Activated B cell treated with CpG ODN at 0.5 μM for 24 hours (primary cell): ENCODE measurements at regions not wholly inside any gene's neighbourhood (a gene's known extent, or its start where the extent isn't known, plus 50 kb on each side); places are given as distances from the start of the nearest gene placed in this dataset.

ENCODE experiments used
- ATAC-seq: fragments of 200-7000 bp; cut with Tn5 transposase; one replicate; pipeline ENCODE4 v1.10.0; 2021; ENCODE audit warnings: low read depth, mild to moderate bottlenecking, moderate library complexity
- CTCF ChIA-PET: fragments of 350-600 bp; sonication (Branson Sonifier 250); formaldehyde crosslinking; loops from one replicate; lab custom pipeline; 2021; ENCODE audit warnings: antibody characterized with exemption; lab: Charles Lee
- POLR2A ChIA-PET: fragments of 350-600 bp; sonication (Branson Sonifier 250); formaldehyde crosslinking; loops from one replicate; lab custom pipeline; 2021; ENCODE audit warnings: antibody characterized with exemption; lab: Charles Lee
- DNase-seq: peaks from one replicate; pipeline ENCODE4 v3.0.0; 2022
- H3K27ac Mint-ChIP-seq: one replicate; pipeline ENCODE4 v1.8.0; 2020; ENCODE audit warnings: mixed read lengths
- H3K27me3 Mint-ChIP-seq: one replicate; pipeline ENCODE4 v1.8.0; 2021; ENCODE audit warnings: mixed read lengths
- H3K36me3 Mint-ChIP-seq: one replicate; pipeline ENCODE4 v1.8.0; 2021; ENCODE audit warnings: low read depth, mixed read lengths
- H3K4me1 Mint-ChIP-seq: one replicate; pipeline ENCODE4 v1.8.0; 2021; ENCODE audit warnings: mixed read lengths
- H3K4me3 Mint-ChIP-seq: one replicate; pipeline ENCODE4 v1.8.0; 2020; ENCODE audit warnings: mild to moderate bottlenecking, mixed read lengths
- H3K9me3 Mint-ChIP-seq: one replicate; pipeline ENCODE4 v1.8.0; 2020; ENCODE audit warnings: mixed read lengths
- intact Hi-C: fragments of 100-400 bp; cut with micrococcal nuclease; formaldehyde crosslinking; loops from one replicate; pipeline ENCODE4 v1.15.1; 2024
- TF ChIP-seq, protein P1 (sequence below): fragments of 200-600 bp; IDR thresholded peaks from one replicate; pipeline ENCODE4 v1.8.0; 2022; ENCODE audit warnings: antibody characterized with exemption, mild to moderate bottlenecking

DNA sequence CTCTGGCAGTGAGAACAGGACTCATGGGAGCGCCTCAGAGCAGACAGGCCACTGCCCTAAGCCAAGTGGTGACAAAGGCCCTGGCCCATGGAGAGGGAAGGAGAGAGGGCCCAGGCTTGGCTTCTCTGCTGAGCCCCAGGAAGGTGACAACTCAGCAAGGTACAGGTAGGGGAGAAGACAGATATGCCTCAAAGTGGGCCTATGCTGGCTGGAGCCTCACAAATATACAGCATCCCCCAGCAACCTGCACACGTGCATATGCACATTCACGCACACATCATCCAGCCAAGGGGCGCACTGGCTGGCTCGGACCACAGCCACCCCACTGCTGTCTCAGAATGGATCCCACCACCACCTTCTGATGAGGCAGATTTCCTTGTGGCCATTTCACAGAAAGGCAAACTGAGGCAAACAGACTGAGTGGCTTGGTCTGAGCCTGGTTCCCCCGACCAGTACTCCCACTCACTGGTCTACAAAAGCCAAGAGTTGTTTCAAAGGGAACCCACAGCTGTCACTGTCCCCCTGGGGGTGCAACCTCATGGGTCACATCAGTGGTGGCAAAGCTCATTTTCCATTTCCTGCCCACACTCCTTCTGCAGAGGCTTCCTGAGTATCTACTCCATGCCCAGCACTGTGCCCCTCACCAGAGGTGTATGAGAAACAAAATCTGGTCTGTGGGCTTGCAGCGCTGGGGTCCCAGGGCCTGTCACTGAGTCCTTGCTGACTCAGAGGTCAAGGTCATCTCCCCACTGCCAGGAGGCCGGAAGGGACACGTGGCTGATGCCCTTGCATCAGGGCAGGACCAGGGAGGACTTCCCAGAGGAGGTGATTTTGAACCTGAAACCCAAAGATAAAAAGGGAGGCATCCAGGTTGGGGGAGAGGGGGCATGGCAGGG is 67.3 kb upstream of the PRR5 start:
- POLR2A ChIA-PET, result no interaction called here
- Mint-ChIP-seq H3K27me3 (peaks cover 14% of the 10 kb centered on the region), H3K27ac (no peak overlapping the region), H3K4me3 (no peak overlapping the region), H3K9me3 (peaks cover 5% of the 10 kb centered on the region), H3K4me1 (no peaks in the 10 kb centered on the region), H3K36me3 (no peaks in the 10 kb centered on the region)
- TF ChIP-seq, protein P1, sequence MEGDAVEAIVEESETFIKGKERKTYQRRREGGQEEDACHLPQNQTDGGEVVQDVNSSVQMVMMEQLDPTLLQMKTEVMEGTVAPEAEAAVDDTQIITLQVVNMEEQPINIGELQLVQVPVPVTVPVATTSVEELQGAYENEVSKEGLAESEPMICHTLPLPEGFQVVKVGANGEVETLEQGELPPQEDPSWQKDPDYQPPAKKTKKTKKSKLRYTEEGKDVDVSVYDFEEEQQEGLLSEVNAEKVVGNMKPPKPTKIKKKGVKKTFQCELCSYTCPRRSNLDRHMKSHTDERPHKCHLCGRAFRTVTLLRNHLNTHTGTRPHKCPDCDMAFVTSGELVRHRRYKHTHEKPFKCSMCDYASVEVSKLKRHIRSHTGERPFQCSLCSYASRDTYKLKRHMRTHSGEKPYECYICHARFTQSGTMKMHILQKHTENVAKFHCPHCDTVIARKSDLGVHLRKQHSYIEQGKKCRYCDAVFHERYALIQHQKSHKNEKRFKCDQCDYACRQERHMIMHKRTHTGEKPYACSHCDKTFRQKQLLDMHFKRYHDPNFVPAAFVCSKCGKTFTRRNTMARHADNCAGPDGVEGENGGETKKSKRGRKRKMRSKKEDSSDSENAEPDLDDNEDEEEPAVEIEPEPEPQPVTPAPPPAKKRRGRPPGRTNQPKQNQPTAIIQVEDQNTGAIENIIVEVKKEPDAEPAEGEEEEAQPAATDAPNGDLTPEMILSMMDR, result no peak
- intact Hi-C loops, result no loop called here
- no peak for ATAC-seq
- DNase-seq, result no peak
- CTCF ChIA-PET, result no interaction called here

DNA sequence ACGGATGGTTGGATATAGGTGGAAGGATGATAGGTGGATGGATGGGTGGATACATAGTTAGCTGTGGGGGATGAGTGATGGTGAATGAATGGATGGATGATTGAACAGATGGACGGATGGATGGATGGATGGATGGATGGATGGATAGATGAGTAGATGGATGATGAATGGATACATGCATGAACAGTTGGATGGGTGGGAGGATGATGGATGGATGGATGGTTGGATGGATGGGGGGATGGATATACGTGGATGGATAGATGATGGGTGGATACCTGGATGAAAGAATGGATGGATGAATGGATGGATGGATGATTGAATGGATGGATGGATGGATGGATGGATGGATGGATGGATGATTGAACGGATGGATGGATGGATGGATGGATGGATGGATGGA is 68.4 kb upstream of the PRR5 start:
- TF ChIP-seq, protein P1, result no peak
- ATAC-seq, result no peak
- intact Hi-C loops, result no loop called here
- DNase-seq, result no peak
- CTCF ChIA-PET, result no interaction called here
- Mint-ChIP-seq H3K4me1 (no peaks in the 10 kb centered on the region), H3K4me3 (no peak overlapping the region), H3K27me3 (peaks cover 10% of the 10 kb centered on the region), H3K9me3 (peaks cover 5% of the 10 kb centered on the region), H3K36me3 (no peaks in the 10 kb centered on the region), H3K27ac (no peak overlapping the region)
- POLR2A ChIA-PET, result no interaction called here

DNA sequence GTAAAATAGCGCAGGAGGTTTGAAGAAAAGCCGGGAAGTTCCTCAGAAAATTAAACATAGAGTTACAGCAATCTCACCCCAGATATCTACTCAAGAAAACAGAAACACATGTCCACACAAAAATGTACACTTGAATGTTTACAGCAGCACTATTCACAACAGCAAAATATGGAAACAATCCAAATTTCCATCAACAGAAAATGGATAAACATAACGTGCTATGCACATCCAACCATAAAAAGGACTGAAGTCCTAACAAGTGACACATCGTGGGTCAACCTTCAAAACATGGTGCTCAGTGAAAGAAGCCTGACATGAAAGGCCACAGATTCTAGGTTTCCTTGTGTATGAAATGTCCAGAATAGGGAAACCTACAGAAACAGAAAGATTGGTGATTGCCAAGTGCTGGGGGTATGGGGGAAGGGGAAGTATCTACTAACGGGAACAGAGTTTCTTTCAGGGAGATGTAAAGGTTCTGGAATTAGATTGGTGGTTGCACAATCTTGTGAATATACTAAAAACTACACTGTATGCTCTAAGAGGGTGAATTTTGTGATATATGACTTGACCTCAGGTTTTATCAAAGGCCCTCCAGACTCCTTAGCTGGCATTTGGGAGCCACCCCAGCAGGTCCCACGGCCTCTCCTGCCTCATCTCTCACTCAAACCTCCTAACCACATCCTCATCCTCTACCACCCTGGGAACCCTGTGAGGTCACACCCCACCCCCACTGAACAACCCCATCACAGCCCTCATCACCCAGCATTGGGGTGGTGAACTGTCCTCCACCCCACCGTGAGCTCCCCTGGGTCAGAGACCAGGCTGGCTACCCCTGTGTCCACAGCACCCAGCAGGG is 69.2 kb upstream of the PRR5 start:
- peaks cover 10% of the 10 kb centered on the region for H3K27me3 Mint-ChIP-seq
- ChIA-PET CTCF (no interaction called here), POLR2A (no interaction called here)
- no peak overlapping the region for H3K27ac Mint-ChIP-seq
- intact Hi-C loops, result no loop called here
- ATAC-seq, result no peak
- DNase-seq, result no peak
- no peak overlapping the region for H3K4me3 Mint-ChIP-seq
- peaks cover 5% of the 10 kb centered on the region for H3K9me3 Mint-ChIP-seq
- no peaks in the 10 kb centered on the region for H3K36me3 Mint-ChIP-seq
- H3K4me1 Mint-ChIP-seq, result no peaks in the 10 kb centered on the region
- TF ChIP-seq, protein P1, result no peak

DNA sequence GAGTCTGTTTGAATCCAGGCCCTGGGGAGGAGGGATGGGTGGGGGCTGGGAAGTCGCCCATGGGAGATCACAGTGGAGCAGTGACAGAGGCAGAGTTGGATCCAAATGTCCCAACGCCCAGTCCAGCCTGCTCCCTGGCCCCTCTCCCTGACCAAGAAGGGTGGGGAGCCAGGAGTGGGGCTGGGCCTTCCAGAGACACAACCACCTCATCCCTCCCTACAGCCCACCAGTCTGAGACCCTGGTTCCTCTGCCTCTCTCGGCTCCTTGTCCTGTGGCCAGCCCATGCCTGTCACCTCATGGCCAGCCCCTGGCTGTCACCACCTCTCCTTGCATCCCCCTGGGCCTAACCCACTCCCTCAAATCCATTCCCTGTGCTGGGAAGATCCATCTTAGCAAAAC is 71.2 kb upstream of the PRR5 start:
- H3K27me3 Mint-ChIP-seq, result peaks cover 14% of the 10 kb centered on the region
- intact Hi-C loops, result no loop called here
- ChIA-PET CTCF (no interaction called here), POLR2A (no interaction called here)
- no peaks in the 10 kb centered on the region for H3K4me1 Mint-ChIP-seq
- H3K4me3 Mint-ChIP-seq, result no peak overlapping the region
- DNase-seq, result no peak
- no peak for ATAC-seq
- TF ChIP-seq, protein P1, result no peak
- H3K9me3 Mint-ChIP-seq, result peaks cover 5% of the 10 kb centered on the region
- H3K36me3 Mint-ChIP-seq, result no peaks in the 10 kb centered on the region
- no peak overlapping the region for H3K27ac Mint-ChIP-seq

- no peak overlapping the region for H3K27ac Mint-ChIP-seq
- ATAC-seq, result no peak
- ChIA-PET POLR2A (no interaction called here), CTCF (no interaction called here)
- peaks cover 5% of the 10 kb centered on the region for H3K9me3 Mint-ChIP-seq
- no peak overlapping the region for H3K4me3 Mint-ChIP-seq
- H3K4me1 Mint-ChIP-seq, result no peaks in the 10 kb centered on the region
- no peaks in the 10 kb centered on the region for H3K36me3 Mint-ChIP-seq
- peaks cover 14% of the 10 kb centered on the region for H3K27me3 Mint-ChIP-seq
- no peak for DNase-seq
- TF ChIP-seq, protein P1, result no peak
- intact Hi-C loops, result no loop called here
Observed at GRCh38 chr22:44628835-44629234, 73.2 kb upstream of the PRR5 start.
